K562 (cell line): ENCODE measurements at regions not wholly inside any gene's neighbourhood (a gene's known extent, or its start where the extent isn't known, plus 50 kb on each side); places are given as distances from the start of the nearest gene placed in this dataset.

Experiments used
- ATAC-seq: fragments of 200-7000 bp; cut with Tn5 transposase; 3 replicates; pipeline ENCODE4 v1.9.1; 2020; ENCODE audit warnings: moderate library complexity
- BruUV-seq: library from RNA; stranded (reverse); fragments of 400-500 nt; replicated peaks from 2 replicates; lab custom pipeline; 2021; lab: Mats Ljungman, UMichigan
- CTCF ChIA-PET: fragments of 300-600 bp; formaldehyde crosslinking; extraction: SDS; loops from one replicate; lab custom pipeline; 2021; ENCODE audit warnings: low intra/inter-chr PET ratio; lab: Yijun Ruan, JAX
- POLR2A ChIA-PET: fragments of 300-600, 350-650 bp; sonication (Branson Sonifier 250); formaldehyde crosslinking; extraction: SDS; loops from one replicate; lab custom pipeline; 2021; ENCODE audit warnings: antibody characterized with exemption, inconsistent platforms; lab: Yijun Ruan, JAX
- DNase-seq, 4 experiments: peaks; one replicate each; pipeline versions ENCODE4 v3.0.0 to v3.0.0-alpha.2; 2011 to 2018; ENCODE audit warnings: low spot score in 3 of 4, mixed read lengths in 3 of 4; ENCODE audit errors: extremely low read depth in 1 of 4
- FAIRE-seq: peaks from 2 replicates; lab custom pipeline; 2011; peaks lifted over from hg19 to GRCh38; lab: Jason Lieb, UNC
- H2AFZ ChIP-seq: 2 replicates; pipeline ENCODE4 v1.6.0; 2011; ENCODE audit warnings: low read depth, low read length, control low read depth, inconsistent platforms
- H3K27ac ChIP-seq: fragments of 200-600 bp; 3 replicates; pipeline ENCODE4 v1.8.0; 2011; ENCODE audit warnings: low read depth, mild to moderate bottlenecking, control low read depth, inconsistent platforms, low read length, moderate library complexity, mixed read lengths; ENCODE audit errors: extremely low read depth
- H3K27me3 ChIP-seq, 2 experiments: fragments of 300-600 bp in 1 of 2; 2 replicates in 1 of 2; 3 replicates in 1 of 2; pipeline versions ENCODE4 v1.6.0 to v1.8.0; 2011; ENCODE audit warnings: inconsistent platforms in 2 of 2, low read length in 2 of 2, mild to moderate bottlenecking in 1 of 2, mixed read lengths in 1 of 2, moderate library complexity in 1 of 2; ENCODE audit not compliant: control insufficient read depth in 2 of 2, insufficient read depth in 2 of 2
- H3K36me3 ChIP-seq: fragments of 300-600 bp; 3 replicates; pipeline ENCODE4 v1.8.0; 2011; ENCODE audit warnings: mild to moderate bottlenecking, low read length, inconsistent platforms; ENCODE audit not compliant: control insufficient read depth, insufficient read depth
- H3K4me1 ChIP-seq, 2 experiments: fragments of 200-600 bp in 1 of 2; replicated peaks in 1 of 2; 2 replicates in 1 of 2; 3 replicates in 1 of 2; pipeline versions ENCODE4 v1.5.1 to v1.8.0; 2011; ENCODE audit warnings: inconsistent platforms in 2 of 2, low read length in 2 of 2, mild to moderate bottlenecking in 1 of 2, mixed read lengths in 1 of 2, moderate library complexity in 1 of 2; ENCODE audit not compliant: control insufficient read depth in 2 of 2, insufficient read depth in 2 of 2
- H3K4me2 ChIP-seq: 2 replicates; pipeline ENCODE4 v1.6.1; 2011; ENCODE audit warnings: low read length, control low read depth, inconsistent platforms, mixed read lengths; ENCODE audit not compliant: insufficient read depth
- H3K4me3 ChIP-seq: fragments of 200-600 bp; sonication (generic), shearing (Covaris generic); 2 replicates; pipeline ENCODE4 v1.5.1; 2016; ENCODE audit warnings: control low read depth, inconsistent platforms
- H3K79me2 ChIP-seq: fragments of 200-600 bp; 3 replicates; pipeline ENCODE4 v1.8.0; 2011; ENCODE audit warnings: low read length, inconsistent platforms; ENCODE audit not compliant: control insufficient read depth, insufficient read depth
- H3K9ac ChIP-seq, 2 experiments: 2 replicates each; pipeline versions ENCODE4 v1.6.0 to v1.6.1; 2011; ENCODE audit warnings: low read depth in 2 of 2, low read length in 2 of 2, control low read depth in 1 of 2, inconsistent platforms in 1 of 2, mild to moderate bottlenecking in 1 of 2, mixed read lengths in 1 of 2; ENCODE audit not compliant: insufficient read depth in 1 of 2
- H3K9me1 ChIP-seq: one replicate; pipeline ENCODE4 v1.6.0; 2011; ENCODE audit warnings: inconsistent platforms, mild to moderate bottlenecking, low read length, moderate library complexity; ENCODE audit not compliant: control insufficient read depth, insufficient read depth
- H3K9me3 ChIP-seq: replicated peaks from 2 replicates; pipeline ENCODE4 v1.5.1; 2011; ENCODE audit warnings: low read depth, low read length, inconsistent platforms; ENCODE audit not compliant: control insufficient read depth, insufficient read depth
- H4K20me1 ChIP-seq: replicated peaks from 2 replicates; pipeline ENCODE4 v1.6.1; 2011; ENCODE audit warnings: low read length, inconsistent platforms, mixed read lengths; ENCODE audit not compliant: control insufficient read depth, insufficient read depth
- ARHGAP35 ChIP-seq: fragments of 450-650 bp; IDR thresholded peaks from 2 replicates; pipeline ENCODE4 v1.6.1; 2018; ENCODE audit not compliant: partially characterized antibody
- DNMT1 ChIP-seq: fragments of 450-650 bp; IDR thresholded peaks from 2 replicates; pipeline ENCODE4 v1.6.1; 2016; ENCODE audit warnings: antibody characterized with exemption, mild to moderate bottlenecking
- ILF3 ChIP-seq: fragments of 450-650 bp; IDR thresholded peaks from 2 replicates; pipeline ENCODE4 v1.6.1; 2018; ENCODE audit warnings: antibody characterized with exemption, mild to moderate bottlenecking, moderate library complexity, borderline replicate concordance
- MAFK ChIP-seq: IDR thresholded peaks from 2 replicates; pipeline ENCODE4 v1.6.1; 2011; ENCODE audit warnings: low read length, improper control_type of control experiment
- MEIS2 ChIP-seq: fragments of 450-650 bp; IDR thresholded peaks from 2 replicates; pipeline ENCODE4 v1.6.1; 2014; ENCODE audit warnings: mild to moderate bottlenecking; ENCODE audit not compliant: partially characterized antibody
- PTBP1 ChIP-seq: fragments of 200-400 bp; formaldehyde crosslinking; IDR thresholded peaks from 2 replicates; pipeline ENCODE4 v1.6.1; 2017; ENCODE audit warnings: low read depth, low read length
- TEAD1 ChIP-seq, 2 experiments: fragments of 450-650 bp in 1 of 2; sonication (generic) in 1 of 2; formaldehyde crosslinking; IDR thresholded peaks; 2 replicates each; pipeline versions ENCODE4 v1.4.0 to v1.8.0; 2020 to 2022; ENCODE audit warnings: mild to moderate bottlenecking in 2 of 2, missing genetic modification reagents in 1 of 2
- WGBS: fragments of 100-300 bp; shearing (Covaris generic); methylation state at CpG from one replicate; pipeline ENCODE4 v1.1.6; 2016; ENCODE audit warnings: low coverage, mixed read lengths; ENCODE audit not compliant: insufficient coverage; ENCODE audit errors: missing lambda C conversion rate; 5-methylcytosine and 5-hydroxymethylcytosine counted together
- in situ Hi-C: fragments of 300-500 bp; cut with MboI; formaldehyde crosslinking; loops from 4 replicates; pipeline ENCODE4 v1.15.0; 2018; ENCODE audit warnings: inconsistent platforms, mixed read lengths
- intact Hi-C: fragments of 100-400 bp; cut with micrococcal nuclease; formaldehyde crosslinking; loops from 2 replicates; pipeline ENCODE4 v1.14.2; 2022
- TF ChIP-seq, protein P1 (sequence below): fragments of 250-450 bp; sonication (Bioruptor Pico); IDR thresholded peaks from 2 replicates; pipeline ENCODE4 v1.5.0; 2020; ENCODE audit warnings: mild to moderate bottlenecking, borderline replicate concordance
- TF ChIP-seq, protein P2 (sequence below): fragments of 250-450 bp; sonication (Bioruptor Pico); IDR thresholded peaks from 2 replicates; pipeline ENCODE4 v1.4.0; 2020; ENCODE audit warnings: mild to moderate bottlenecking, moderate library complexity
- TF ChIP-seq, protein P3 (sequence below): sonication (generic); formaldehyde crosslinking; IDR thresholded peaks from 2 replicates; pipeline ENCODE4 v1.9.0; 2022; ENCODE audit warnings: mild to moderate bottlenecking, missing genetic modification reagents
- TF ChIP-seq, protein P4 (sequence below): fragments of 250-450 bp; sonication (Bioruptor Pico); IDR thresholded peaks from 2 replicates; pipeline ENCODE4 v1.5.0; 2021
- TF ChIP-seq, protein P5 (sequence below): fragments of 450-650 bp; formaldehyde crosslinking; conservative IDR thresholded peaks from 2 replicates; pipeline ENCODE4 v1.4.0; 2022; ENCODE audit warnings: mild to moderate bottlenecking, missing genetic modification characterization
- TF ChIP-seq, protein P6 (sequence below): fragments of 450-650 bp; formaldehyde crosslinking; IDR thresholded peaks from 2 replicates; pipeline ENCODE4 v1.4.0; 2020; ENCODE audit warnings: mild to moderate bottlenecking, moderate library complexity

DNA sequence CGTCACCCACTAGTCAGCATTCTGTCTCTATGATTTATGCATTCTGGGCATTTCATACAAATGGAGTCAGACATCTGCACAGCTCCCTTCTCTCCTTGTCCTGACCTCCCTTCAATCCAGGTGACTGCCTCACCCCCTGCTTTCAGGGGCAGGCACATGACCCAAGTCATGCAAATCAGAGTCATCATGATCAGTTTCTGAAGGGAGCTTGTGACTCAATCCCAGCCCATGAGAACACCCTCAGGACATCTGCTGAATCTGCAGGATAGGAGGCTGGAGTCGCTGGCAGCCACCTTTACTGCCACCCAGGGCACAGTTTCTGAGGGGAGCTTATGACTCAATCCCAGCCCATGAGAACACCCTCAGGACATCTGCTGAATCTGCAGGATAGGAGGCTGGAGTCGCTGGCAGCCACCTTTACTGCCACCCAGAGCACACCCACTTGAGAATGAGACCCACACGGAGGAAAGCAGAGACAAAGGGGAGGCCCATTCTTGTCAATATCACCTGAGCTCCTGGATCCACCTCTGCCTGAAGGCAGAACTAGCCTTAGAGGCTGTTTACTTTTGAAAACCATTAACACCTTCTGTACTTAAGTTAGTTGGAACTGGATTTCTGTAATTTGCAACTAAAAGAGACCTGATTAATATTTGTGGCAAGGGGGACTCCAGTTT lies 62.3 kb upstream of the SLC25A33 start (continued):
- TF ChIP-seq, protein P1, sequence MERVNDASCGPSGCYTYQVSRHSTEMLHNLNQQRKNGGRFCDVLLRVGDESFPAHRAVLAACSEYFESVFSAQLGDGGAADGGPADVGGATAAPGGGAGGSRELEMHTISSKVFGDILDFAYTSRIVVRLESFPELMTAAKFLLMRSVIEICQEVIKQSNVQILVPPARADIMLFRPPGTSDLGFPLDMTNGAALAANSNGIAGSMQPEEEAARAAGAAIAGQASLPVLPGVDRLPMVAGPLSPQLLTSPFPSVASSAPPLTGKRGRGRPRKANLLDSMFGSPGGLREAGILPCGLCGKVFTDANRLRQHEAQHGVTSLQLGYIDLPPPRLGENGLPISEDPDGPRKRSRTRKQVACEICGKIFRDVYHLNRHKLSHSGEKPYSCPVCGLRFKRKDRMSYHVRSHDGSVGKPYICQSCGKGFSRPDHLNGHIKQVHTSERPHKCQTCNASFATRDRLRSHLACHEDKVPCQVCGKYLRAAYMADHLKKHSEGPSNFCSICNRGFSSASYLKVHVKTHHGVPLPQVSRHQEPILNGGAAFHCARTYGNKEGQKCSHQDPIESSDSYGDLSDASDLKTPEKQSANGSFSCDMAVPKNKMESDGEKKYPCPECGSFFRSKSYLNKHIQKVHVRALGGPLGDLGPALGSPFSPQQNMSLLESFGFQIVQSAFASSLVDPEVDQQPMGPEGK (CRISPR knock-in tag) = no peak
- TF ChIP-seq, protein P2, sequence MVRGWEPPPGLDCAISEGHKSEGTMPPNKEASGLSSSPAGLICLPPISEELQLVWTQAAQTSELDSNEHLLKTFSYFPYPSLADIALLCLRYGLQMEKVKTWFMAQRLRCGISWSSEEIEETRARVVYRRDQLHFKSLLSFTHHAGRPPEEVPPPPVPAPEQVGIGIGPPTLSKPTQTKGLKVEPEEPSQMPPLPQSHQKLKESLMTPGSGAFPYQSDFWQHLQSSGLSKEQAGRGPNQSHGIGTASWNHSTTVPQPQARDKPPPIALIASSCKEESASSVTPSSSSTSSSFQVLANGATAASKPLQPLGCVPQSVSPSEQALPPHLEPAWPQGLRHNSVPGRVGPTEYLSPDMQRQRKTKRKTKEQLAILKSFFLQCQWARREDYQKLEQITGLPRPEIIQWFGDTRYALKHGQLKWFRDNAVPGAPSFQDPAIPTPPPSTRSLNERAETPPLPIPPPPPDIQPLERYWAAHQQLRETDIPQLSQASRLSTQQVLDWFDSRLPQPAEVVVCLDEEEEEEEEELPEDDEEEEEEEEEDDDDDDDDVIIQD (CRISPR knock-in tag) = no peak
- TF ChIP-seq DNMT1 (no peak), MEIS2 (peak; percentile 31)

DNA sequence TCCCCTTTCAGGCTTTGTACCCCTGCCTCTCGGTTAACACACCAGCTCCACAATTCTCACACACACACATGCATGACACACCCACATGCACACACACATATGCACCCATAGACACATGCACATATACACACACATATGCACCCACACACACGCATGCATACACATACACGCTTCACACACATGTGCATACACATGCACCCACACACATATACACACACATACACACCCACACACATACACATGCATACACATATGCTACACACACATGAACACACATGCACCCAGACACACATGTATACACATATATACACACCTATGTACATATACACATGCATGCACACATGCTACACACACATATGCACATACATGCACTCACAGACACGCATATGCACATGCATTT lies 61.7 kb upstream of the SLC25A33 start:
- in situ Hi-C loops = no loop called here
- Histone ChIP-seq H3K9me3 (no peaks in the 10 kb centered on the region; the same call in 1 of the 2 replicates), H3K9ac (no peak overlapping the region), H3K4me1 (peaks cover 0 to 4% of the 10 kb centered on the region in 2 experiments; a peak in 1 of 5 replicates), H4K20me1 (no peaks in the 10 kb centered on the region; the same call in 1 of the 2 replicates), H3K79me2 (no peaks in the 10 kb centered on the region), H3K4me3 (no peak overlapping the region), H3K36me3 (no peaks in the 10 kb centered on the region), H2AFZ (no peak overlapping the region), H3K9me1 (no peaks in the 10 kb centered on the region), H3K4me2 (no peak overlapping the region)
- ChIA-PET CTCF (no interaction called here), POLR2A (no interaction called here)
- intact Hi-C loops = no loop called here
- 5% methylated on average over 4 of the region's 4 CpGs for WGBS
- DNase-seq (no peak), ATAC-seq (no peak)
- TF ChIP-seq TEAD1 (CRISPR knock-in tag; IDR thresholded peaks at IDR 0.05) = no peak
- peak; percentile 46 for TF ChIP-seq ARHGAP35
- TF ChIP-seq, protein P3, sequence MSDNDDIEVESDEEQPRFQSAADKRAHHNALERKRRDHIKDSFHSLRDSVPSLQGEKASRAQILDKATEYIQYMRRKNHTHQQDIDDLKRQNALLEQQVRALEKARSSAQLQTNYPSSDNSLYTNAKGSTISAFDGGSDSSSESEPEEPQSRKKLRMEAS (CRISPR knock-in tag) = 0 out of 2 replicates have a peak, but pooled peaks have one; percentile 9
- TF ChIP-seq, protein P4, sequence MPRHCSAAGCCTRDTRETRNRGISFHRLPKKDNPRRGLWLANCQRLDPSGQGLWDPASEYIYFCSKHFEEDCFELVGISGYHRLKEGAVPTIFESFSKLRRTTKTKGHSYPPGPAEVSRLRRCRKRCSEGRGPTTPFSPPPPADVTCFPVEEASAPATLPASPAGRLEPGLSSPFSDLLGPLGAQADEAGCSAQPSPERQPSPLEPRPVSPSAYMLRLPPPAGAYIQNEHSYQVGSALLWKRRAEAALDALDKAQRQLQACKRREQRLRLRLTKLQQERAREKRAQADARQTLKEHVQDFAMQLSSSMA (CRISPR knock-in tag) = no peak
- no peak for TF ChIP-seq PTBP1
- TF ChIP-seq, protein P5, sequence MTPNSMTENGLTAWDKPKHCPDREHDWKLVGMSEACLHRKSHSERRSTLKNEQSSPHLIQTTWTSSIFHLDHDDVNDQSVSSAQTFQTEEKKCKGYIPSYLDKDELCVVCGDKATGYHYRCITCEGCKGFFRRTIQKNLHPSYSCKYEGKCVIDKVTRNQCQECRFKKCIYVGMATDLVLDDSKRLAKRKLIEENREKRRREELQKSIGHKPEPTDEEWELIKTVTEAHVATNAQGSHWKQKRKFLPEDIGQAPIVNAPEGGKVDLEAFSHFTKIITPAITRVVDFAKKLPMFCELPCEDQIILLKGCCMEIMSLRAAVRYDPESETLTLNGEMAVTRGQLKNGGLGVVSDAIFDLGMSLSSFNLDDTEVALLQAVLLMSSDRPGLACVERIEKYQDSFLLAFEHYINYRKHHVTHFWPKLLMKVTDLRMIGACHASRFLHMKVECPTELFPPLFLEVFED (CRISPR knock-in tag) = 0 out of 2 replicates have a peak, but pooled peaks have one; percentile 38
- no peak for TF ChIP-seq ILF3
- TF ChIP-seq, protein P6, sequence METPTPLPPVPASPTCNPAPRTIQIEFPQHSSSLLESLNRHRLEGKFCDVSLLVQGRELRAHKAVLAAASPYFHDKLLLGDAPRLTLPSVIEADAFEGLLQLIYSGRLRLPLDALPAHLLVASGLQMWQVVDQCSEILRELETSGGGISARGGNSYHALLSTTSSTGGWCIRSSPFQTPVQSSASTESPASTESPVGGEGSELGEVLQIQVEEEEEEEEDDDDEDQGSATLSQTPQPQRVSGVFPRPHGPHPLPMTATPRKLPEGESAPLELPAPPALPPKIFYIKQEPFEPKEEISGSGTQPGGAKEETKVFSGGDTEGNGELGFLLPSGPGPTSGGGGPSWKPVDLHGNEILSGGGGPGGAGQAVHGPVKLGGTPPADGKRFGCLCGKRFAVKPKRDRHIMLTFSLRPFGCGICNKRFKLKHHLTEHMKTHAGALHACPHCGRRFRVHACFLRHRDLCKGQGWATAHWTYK (CRISPR knock-in tag) = no peak
- no peak for TF ChIP-seq MAFK
- TF ChIP-seq, all 486 proteins: peak for 3
- Histone ChIP-seq H3K27me3 (peaks cover 26 to 61% of the 10 kb centered on the region in 2 experiments), H3K27ac (no peak overlapping the region)
- FAIRE-seq = no peak
- no TSS peak for BruUV-seq
